GM12873 (cell line): ENCODE measurements at regions not wholly inside any gene's neighbourhood (a gene's known extent, or its start where the extent isn't known, plus 50 kb on each side); places are given as distances from the start of the nearest gene placed in this dataset.

Experiments
- TF ChIP-seq, protein P1 (sequence below): IDR thresholded peaks from 2 replicates; pipeline ENCODE4 v1.5.1; 2012; ENCODE audit warnings: low read depth, mild to moderate bottlenecking, moderate library complexity, low read length, control low read depth; ENCODE audit not compliant: insufficient read depth; ENCODE audit errors: missing control alignments

- TF ChIP-seq, protein P1, sequence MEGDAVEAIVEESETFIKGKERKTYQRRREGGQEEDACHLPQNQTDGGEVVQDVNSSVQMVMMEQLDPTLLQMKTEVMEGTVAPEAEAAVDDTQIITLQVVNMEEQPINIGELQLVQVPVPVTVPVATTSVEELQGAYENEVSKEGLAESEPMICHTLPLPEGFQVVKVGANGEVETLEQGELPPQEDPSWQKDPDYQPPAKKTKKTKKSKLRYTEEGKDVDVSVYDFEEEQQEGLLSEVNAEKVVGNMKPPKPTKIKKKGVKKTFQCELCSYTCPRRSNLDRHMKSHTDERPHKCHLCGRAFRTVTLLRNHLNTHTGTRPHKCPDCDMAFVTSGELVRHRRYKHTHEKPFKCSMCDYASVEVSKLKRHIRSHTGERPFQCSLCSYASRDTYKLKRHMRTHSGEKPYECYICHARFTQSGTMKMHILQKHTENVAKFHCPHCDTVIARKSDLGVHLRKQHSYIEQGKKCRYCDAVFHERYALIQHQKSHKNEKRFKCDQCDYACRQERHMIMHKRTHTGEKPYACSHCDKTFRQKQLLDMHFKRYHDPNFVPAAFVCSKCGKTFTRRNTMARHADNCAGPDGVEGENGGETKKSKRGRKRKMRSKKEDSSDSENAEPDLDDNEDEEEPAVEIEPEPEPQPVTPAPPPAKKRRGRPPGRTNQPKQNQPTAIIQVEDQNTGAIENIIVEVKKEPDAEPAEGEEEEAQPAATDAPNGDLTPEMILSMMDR = no peak
Measured at GRCh38 chr5:56461584-56461983, 228.5 kb upstream of the ANKRD55 start.

- TF ChIP-seq, protein P1 = no peak
Measured at GRCh38 chr5:56460681-56461191, 227.6 kb upstream of the ANKRD55 start.

DNA sequence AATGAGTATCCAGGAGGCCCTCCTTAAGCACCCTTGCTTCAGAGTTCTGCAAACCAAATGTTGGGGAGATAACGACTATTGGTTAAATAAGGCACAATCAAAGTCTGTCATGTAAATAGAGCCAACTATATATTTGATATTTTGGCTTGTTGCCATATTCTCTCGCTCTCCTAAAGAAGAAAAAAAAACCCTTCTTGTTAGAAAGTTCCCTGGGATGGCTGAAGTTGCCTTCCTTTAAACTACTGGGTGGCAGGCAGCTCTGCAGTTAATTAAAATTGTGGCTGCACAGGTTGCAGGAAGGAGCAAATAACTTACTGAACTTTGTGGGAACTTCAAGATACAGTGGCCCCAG lies 227.0 kb upstream of the ANKRD55 start:
- TF ChIP-seq, protein P1 = no peak

DNA sequence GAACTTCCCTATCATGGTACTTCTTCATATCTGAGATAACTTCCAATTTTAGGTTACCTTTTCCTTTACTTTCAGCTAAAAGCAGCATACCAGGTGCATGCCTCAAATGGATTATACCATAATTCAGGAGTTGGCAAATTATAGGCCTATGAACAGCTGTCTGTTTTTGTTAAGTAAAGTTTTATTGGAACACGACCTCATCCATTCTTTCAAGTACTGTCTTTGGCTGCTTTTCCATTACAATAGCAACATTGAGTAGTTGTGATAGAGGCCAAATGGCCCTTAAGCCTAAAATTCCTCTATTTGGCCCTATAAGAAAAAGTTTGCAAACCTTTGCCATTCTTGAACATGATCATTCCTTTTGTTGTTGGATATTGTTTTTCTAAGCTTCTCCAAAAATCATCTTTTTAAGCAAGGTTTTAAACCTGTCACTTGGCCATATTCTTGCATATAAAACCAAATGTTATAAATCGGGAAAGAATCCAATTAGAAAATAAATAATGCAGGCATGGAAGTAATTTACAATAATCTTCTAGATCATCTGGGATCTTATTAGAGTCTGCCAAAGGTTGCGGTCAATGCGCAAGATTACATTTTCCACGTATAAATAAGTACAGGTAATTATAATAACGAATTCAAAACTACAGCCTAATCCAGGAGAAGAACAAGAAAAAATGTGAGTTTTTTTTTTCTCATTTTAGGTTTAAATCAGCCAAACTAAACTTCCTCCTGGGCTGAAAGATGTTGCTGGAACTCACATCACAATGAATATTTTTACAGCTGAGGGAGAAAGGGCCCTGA lies 226.5 kb upstream of the ANKRD55 start:
- TF ChIP-seq, protein P1 = no peak

- TF ChIP-seq, protein P1 = no peak
Measured at GRCh38 chr5:56457887-56458812, 225.0 kb upstream of the ANKRD55 start.

- TF ChIP-seq, protein P1 = no peak
Measured at GRCh38 chr5:56456002-56456401, 222.9 kb upstream of the ANKRD55 start.

DNA sequence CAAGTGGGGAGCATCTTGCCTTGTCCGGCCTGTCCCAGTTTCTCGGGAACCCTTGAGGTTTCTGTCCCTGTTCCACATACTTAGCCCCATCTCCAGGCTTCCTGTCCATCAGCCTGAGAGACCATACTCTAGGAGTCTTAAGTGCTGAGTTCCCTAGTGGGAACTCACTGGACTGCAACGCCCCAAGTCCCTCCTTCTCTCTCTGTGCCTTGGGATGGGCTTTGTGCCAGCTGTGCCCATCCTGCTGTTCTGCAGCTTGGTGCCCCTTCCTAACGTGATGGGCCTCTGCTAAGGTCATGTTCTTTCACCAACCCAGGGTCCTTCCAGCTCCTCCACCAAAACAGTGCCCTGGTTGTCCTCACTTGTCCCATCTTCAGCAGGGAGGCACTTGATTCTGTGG lies 222.3 kb upstream of the ANKRD55 start:
- TF ChIP-seq, protein P1 = no peak
